ENCODE measurements at regions not wholly inside any gene's neighbourhood (a gene's known extent, or its start where the extent isn't known, plus 50 kb on each side); places are given as distances from the start of the nearest gene placed in this dataset.

- Histone ChIP-seq H2BK5ac (ENCODE audit: insufficient read length, low read length) (no peak overlapping the region), H3K4me1 (ENCODE audit: insufficient read depth, low read length) (no peaks in the 10 kb centered on the region), H3T11ph (ENCODE audit: low read length) (no peak overlapping the region), H2BK15ac (ENCODE audit: low read depth, low read length) (no peak overlapping the region), H3K79me1 (ENCODE audit: insufficient read depth, low read depth, low read length, poor library complexity, severe bottlenecking) (no peaks in the 10 kb centered on the region), H3K79me2 (ENCODE audit: insufficient read depth, low read length) (no peaks in the 10 kb centered on the region), H3K18ac (ENCODE audit: insufficient read length, low read depth, low read length) (no peak overlapping the region), H2BK12ac (ENCODE audit: insufficient read length, low read depth, low read length) (no peak overlapping the region), H4K20me1 (ENCODE audit: control insufficient read depth, insufficient read depth, insufficient read length) (no peaks in the 10 kb centered on the region), H3K23ac (ENCODE audit: insufficient read length, low read depth, low read length) (no peak overlapping the region), H4K5ac (ENCODE audit: insufficient read length, low read depth, low read length) (no peak overlapping the region), H3K4me2 (ENCODE audit: insufficient read depth, insufficient read length, low read length) (no peak overlapping the region), H3K27ac (ENCODE audit: insufficient read length, low read depth, low read length) (no peak overlapping the region), H3K9ac (ENCODE audit: extremely low read depth, insufficient read length, low read length) (no peak overlapping the region), H2AFZ (ENCODE audit: low read length) (no peak overlapping the region), H3K4ac (ENCODE audit: low read depth, low read length) (no peak overlapping the region), H3K14ac (ENCODE audit: insufficient read depth, low read length) (no peak overlapping the region), H4K91ac (ENCODE audit: insufficient read length, low read depth, low read length) (no peak overlapping the region), H3K9me3 (ENCODE audit: control insufficient read depth, low read depth, low read length) (no peaks in the 10 kb centered on the region), H3K56ac (ENCODE audit: insufficient read length, low read depth, low read length) (no peak overlapping the region), H4K8ac (replicated peaks; ENCODE audit: insufficient read length, low read depth, low read length) (no peak overlapping the region), H3K23me2 (ENCODE audit: insufficient read length, low read depth, low read length, poor library complexity, severe bottlenecking) (no peaks in the 10 kb centered on the region), H2BK120ac (ENCODE audit: low read depth, low read length, poor library complexity, severe bottlenecking) (no peak overlapping the region), H2BK20ac (ENCODE audit: low read depth, low read length, poor library complexity, severe bottlenecking) (no peak overlapping the region), H2AK5ac (ENCODE audit: insufficient read length, low read length) (no peak overlapping the region), H3K27me3 (ENCODE audit: insufficient read depth, low read length) (no peaks in the 10 kb centered on the region)
- no peak overlapping the region for H3K4me3 Mint-ChIP-seq
- H3K27me3 Mint-ChIP-seq (ENCODE audit: low read depth): no peaks in the 10 kb centered on the region; the same call in 1 of the 2 replicates
- peak overlapping the region in 2 of 3 experiments; percentile 39 to 67; a peak in 1 of 7 replicates for H3K27ac Mint-ChIP-seq
- TF ChIP-seq CTCF (conservative IDR thresholded peaks at IDR 0.05): no peak
- DNase-seq: no peak
- no peaks in the 10 kb centered on the region for H3K4me1 Mint-ChIP-seq
- H3K9me3 Mint-ChIP-seq: peaks cover 0 to 1% of the 10 kb centered on the region in 2 experiments; a peak in 2 of 5 replicates
- WGBS (ENCODE audit: extremely low coverage, insufficient read length, low lambda C conversion rate): no CpG with 5 or more reads among the region's 11 CpGs
- H3K36me3 Mint-ChIP-seq (ENCODE audit: insufficient read depth in 1 of 3, low read depth in 3 of 3): no peaks in the 10 kb centered on the region
Observed at GRCh38 chr2:133836691-133837345, 268.6 kb upstream of the NCKAP5 start.
